Stimulated activated CD8-positive, alpha-beta memory T cell treated with anti-CD3 and anti-CD28 coated beads, Interleukin-2, amount 100 ng/mL, for 48 hours (primary cell): ENCODE measurements at regions not wholly inside any gene's neighbourhood (a gene's known extent, or its start where the extent isn't known, plus 50 kb on each side); places are given as distances from the start of the nearest gene placed in this dataset.

Experiments used
- DNase-seq, 2 donors: peaks; one replicate each; pipeline ENCODE4 v3.0.0-alpha.2; 2020; ENCODE audit warnings: low read depth in 2 of 2

- DNase-seq, result no peak
Observed at GRCh38 chr1:115413621-115414020, 75.6 kb upstream of the NGF start.

GRCh38 chr1:115413208-115413607 is 75.2 kb upstream of the NGF start:
- no peak for DNase-seq

GRCh38 chr1:115412733-115413132 is 74.7 kb upstream of the NGF start:
- DNase-seq, result no peak

GRCh38 chr1:115412286-115412685 is 74.2 kb upstream of the NGF start:
- no peak for DNase-seq

GRCh38 chr1:115411371-115412063 is 73.5 kb upstream of the NGF start:
- no peak for DNase-seq

GRCh38 chr1:115409094-115410015 is 71.3 kb upstream of the NGF start:
- no peak for DNase-seq

GRCh38 chr1:115408533-115408932 is 70.5 kb upstream of the NGF start:
- no peak for DNase-seq

GRCh38 chr1:115404911-115405310 is 66.9 kb upstream of the NGF start:
- no peak for DNase-seq

- DNase-seq, result no peak
Observed at GRCh38 chr1:115402753-115403184, 64.7 kb upstream of the NGF start.

GRCh38 chr1:115401676-115402075 is 63.6 kb upstream of the NGF start:
- DNase-seq, result no peak

- DNase-seq, result no peak
Observed at GRCh38 chr1:115400891-115401290, 62.8 kb upstream of the NGF start.

- no peak for DNase-seq
Observed at GRCh38 chr1:115400426-115400825, 62.4 kb upstream of the NGF start.

- no peak for DNase-seq
Observed at GRCh38 chr1:115398745-115399144, 60.7 kb upstream of the NGF start.
